ENCODE measurements at regions not wholly inside any gene's neighbourhood (a gene's known extent, or its start where the extent isn't known, plus 50 kb on each side); places are given as distances from the start of the nearest gene placed in this dataset.
A peak's percentile ranks its signal among the peaks of the same experiment; 100 is the strongest.

DNA sequence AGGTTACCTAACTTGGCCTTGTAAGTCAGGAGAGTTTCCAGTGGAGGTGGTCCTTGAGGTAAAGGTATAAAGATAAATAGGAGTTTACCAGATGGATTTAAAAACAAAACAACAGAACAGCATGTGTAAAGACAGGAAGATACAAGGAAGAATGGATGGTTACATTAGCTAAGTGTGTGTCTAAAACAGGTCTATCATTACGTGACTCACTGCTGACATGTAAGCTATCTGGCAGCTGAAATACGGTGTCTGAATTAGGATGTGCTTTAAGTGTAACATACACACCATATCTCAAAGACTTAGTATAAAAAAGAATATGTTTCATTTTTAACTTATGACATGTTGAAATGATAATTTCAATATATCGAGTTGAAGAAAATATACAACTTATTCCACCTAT is 405.1 kb upstream of the ADAMTSL1 start:
- TF ChIP-seq, protein P1, sequence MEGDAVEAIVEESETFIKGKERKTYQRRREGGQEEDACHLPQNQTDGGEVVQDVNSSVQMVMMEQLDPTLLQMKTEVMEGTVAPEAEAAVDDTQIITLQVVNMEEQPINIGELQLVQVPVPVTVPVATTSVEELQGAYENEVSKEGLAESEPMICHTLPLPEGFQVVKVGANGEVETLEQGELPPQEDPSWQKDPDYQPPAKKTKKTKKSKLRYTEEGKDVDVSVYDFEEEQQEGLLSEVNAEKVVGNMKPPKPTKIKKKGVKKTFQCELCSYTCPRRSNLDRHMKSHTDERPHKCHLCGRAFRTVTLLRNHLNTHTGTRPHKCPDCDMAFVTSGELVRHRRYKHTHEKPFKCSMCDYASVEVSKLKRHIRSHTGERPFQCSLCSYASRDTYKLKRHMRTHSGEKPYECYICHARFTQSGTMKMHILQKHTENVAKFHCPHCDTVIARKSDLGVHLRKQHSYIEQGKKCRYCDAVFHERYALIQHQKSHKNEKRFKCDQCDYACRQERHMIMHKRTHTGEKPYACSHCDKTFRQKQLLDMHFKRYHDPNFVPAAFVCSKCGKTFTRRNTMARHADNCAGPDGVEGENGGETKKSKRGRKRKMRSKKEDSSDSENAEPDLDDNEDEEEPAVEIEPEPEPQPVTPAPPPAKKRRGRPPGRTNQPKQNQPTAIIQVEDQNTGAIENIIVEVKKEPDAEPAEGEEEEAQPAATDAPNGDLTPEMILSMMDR (conservative IDR thresholded peaks at IDR 0.05; ENCODE audit: control insufficient read depth, insufficient read depth, low read depth, low read length): no peak
- DNase-seq (ENCODE audit: low read depth): no peak
- H3K4me3 ChIP-seq (ENCODE audit: control insufficient read depth, low read depth, low read length): no peak overlapping the region

DNA sequence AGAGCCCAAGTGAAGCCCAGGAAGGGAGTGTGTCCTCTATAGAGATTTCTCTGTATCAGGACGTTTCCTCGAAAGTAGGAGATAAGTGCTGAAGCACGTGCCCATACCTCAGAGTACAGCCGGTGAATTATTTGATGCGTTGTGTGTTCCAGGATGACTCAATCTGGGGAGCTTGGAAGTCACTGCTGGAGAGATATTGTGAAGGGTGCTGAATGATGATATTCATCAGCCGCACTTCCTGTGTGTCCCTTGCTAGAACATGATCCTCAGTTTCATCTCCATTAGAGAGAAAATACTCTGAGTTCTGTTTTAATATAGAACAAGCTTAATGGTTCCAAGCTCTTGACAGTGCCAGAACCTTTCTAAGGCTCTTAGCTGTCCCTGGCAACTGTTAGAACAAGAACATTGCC is 402.3 kb upstream of the ADAMTSL1 start:
- peak; percentile 50 for DNase-seq (ENCODE audit: low read depth)
- TF ChIP-seq, protein P1 (conservative IDR thresholded peaks at IDR 0.05; ENCODE audit: control insufficient read depth, insufficient read depth, low read depth, low read length): no peak
- no peak overlapping the region for H3K4me3 ChIP-seq (ENCODE audit: control insufficient read depth, low read depth, low read length)

DNA sequence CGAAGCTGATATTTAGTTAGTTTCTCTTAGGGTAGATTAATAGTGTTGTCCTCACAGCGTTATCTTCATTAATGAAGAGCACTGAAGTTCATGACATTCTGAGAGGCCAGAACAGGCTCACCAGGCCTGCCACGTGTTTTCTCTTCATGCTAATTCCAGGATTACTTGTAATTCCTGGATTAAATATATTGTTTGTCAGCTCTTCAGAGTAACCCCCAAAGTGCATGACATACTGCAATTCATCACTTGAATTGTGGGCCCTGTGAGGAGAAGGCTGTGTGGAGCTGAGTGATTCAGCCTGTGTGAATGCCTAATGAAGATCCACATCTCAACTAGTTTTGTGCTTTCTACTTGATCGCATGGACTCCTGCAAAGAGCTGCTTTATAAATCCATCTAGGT is 401.0 kb upstream of the ADAMTSL1 start:
- H3K4me3 ChIP-seq (ENCODE audit: control insufficient read depth, low read depth, low read length): no peak overlapping the region
- TF ChIP-seq, protein P1 (conservative IDR thresholded peaks at IDR 0.05; ENCODE audit: control insufficient read depth, insufficient read depth, low read depth, low read length): no peak
- DNase-seq (ENCODE audit: low read depth): no peak

DNA sequence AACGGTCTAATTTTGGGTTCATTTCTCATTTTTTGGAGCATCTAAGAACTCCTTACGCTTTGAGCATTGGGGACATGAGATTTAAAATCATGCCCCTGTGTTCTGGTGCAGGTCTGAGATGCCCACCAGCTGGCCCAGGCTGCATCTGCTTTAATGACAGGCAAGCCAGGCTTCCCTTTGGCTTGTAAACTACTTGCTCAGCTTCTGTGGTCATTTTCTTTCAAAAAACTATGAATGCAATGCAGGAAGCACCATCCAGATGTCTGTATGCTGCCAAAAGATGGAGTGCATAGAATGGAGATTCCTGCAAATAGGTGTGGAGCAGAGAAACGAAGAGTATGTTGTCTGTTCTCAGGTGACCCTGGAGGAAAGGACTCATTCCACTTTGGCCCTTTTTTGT is 399.9 kb upstream of the ADAMTSL1 start:
- TF ChIP-seq, protein P1 (conservative IDR thresholded peaks at IDR 0.05; ENCODE audit: control insufficient read depth, insufficient read depth, low read depth, low read length): no peak
- H3K4me3 ChIP-seq (ENCODE audit: control insufficient read depth, low read depth, low read length): no peak overlapping the region

DNA sequence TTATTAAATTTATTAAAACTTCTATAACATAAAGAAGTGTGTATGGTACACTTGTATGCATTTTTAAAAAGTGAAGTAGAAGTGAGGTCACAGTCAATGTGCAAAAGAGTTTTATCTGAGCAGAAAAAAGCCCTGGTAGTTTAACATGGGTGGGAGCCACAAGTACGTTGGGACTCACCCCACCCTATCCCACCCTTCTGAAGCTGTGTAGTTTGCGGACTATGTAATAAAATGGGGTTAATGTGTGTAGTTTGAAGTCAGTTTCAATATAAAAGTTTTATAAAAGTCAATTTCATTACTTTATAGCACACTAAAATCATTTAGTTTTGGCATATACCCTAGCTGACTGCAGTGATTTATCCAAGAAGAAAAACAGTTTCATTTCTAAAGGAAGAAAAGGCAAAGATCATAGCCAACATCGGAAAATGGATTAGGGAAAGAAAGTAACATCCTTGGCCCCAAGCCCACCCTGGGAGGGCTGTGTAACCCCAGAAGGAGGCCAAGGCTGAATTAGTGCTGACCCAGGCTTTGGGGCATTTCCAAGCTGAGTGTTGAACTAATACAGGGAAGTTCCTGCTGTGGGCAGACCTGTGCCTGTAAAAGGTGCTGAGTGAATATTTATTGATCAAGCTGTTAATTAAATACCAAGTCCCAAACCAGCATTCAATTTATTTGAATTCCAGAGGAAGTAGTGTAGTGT is 398.6 kb upstream of the ADAMTSL1 start:
- no peak for DNase-seq (ENCODE audit: low read depth)
- TF ChIP-seq, protein P1 (conservative IDR thresholded peaks at IDR 0.05; ENCODE audit: control insufficient read depth, insufficient read depth, low read depth, low read length): no peak
- H3K4me3 ChIP-seq (ENCODE audit: control insufficient read depth, low read depth, low read length): no peak overlapping the region

More for the DNA sequence above, 399.9 kb upstream of the ADAMTSL1 start:
- DNase-seq (ENCODE audit: low read depth): no peak

DNA sequence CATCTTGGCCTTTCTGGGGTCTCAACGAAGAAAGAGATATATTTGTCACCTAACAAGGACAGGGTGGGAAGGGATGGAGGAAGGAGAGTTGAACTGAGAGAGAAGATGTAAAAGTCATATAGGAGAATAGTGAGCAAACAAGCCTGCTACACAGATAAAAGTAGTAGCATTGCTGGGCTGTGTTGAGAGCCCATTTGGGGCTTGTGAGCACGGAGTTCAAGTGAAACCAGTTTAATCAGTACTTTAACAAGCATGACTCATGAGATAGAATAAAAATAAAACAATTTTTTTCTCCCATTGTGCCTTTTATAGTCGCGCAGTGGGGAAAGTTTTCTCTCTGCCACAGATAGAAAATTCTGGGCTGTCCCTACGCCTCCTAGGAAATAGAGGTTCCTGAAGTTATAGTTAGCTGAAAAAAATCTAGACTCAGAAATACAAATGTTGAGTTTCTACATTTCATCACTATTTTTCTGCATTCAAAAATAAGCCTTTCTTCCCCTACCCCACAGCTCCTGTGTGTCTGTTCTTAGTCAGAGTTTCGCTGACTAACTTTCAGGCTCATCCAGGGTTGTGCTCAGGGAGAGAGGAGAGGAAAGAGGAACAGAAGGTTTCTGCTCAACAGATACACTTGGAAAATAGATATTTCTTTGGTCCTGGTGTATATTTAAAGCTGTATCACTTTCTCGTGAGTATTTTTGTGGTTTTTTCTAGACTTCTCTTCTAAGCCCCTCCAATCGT is 395.8 kb upstream of the ADAMTSL1 start:
- no peak overlapping the region for H3K4me3 ChIP-seq (ENCODE audit: control insufficient read depth, low read depth, low read length)
- no peak for DNase-seq (ENCODE audit: low read depth)
- TF ChIP-seq, protein P1 (conservative IDR thresholded peaks at IDR 0.05; ENCODE audit: control insufficient read depth, insufficient read depth, low read depth, low read length): no peak
